Body of pancreas (tissue), 4 donors: ENCODE measurements at regions not wholly inside any gene's neighbourhood (a gene's known extent, or its start where the extent isn't known, plus 50 kb on each side); places are given as distances from the start of the nearest gene placed in this dataset.

Experiments used
- CTCF ChIP-seq, 7 experiments: fragments of 450-650 bp in 4 of 7; fragments of 200-600 bp in 3 of 7; sonication (generic) in 3 of 7; IDR thresholded peaks; one replicate each; pipeline ENCODE4 v1.5.1; 2016 to 2019; ENCODE audit warnings: antibody characterized with exemption in 7 of 7
- POLR2A ChIP-seq, 3 donors: fragments of 450-650 bp; IDR thresholded peaks; one replicate each; pipeline ENCODE4 v1.6.1; 2016; ENCODE audit warnings: antibody characterized with exemption in 3 of 3, mild to moderate bottlenecking in 2 of 3

- TF ChIP-seq CTCF (IDR thresholded peaks at IDR 0.05) (no peak), POLR2A (IDR thresholded peaks at IDR 0.05) (no peak)
These were observed 123.0 kb downstream of the FAM43A start for GRCh38 chr3:194808640-194809097.
